ENCODE measurements at regions not wholly inside any gene's neighbourhood (a gene's known extent, or its start where the extent isn't known, plus 50 kb on each side); places are given as distances from the start of the nearest gene placed in this dataset.

GRCh38 chr1:215405211-215405610 lies 161.9 kb upstream of the KCTD3 start:
- TF ChIP-seq CTCF (IDR thresholded peaks at IDR 0.05), result no peak
- no peak for TF ChIP-seq POLR2A (IDR thresholded peaks at IDR 0.05)

All from transverse colon (tissue), 3 donors.